Large intestine (tissue), 3 donors: ENCODE measurements at regions not wholly inside any gene's neighbourhood (a gene's known extent, or its start where the extent isn't known, plus 50 kb on each side); places are given as distances from the start of the nearest gene placed in this dataset.
"Not testable (repeated sequence)": the region's sequence is repeated elsewhere in the genome, so short reads cannot be mapped to it uniquely, and the experiment has no call there.

Experiments used
- DNase-seq, 2 donors: peaks; one replicate each; pipeline versions ENCODE4 v3.0.0 to v3.0.0-alpha.2; 2013
- H3K27ac ChIP-seq: one replicate; pipeline ENCODE4 v1.5.1; 2013; ENCODE audit warnings: low read length
- H3K27me3 ChIP-seq: 2 replicates; pipeline ENCODE4 v1.6.1; 2013; ENCODE audit warnings: low read length; ENCODE audit not compliant: control insufficient read depth, insufficient read depth
- H3K36me3 ChIP-seq: 2 replicates; pipeline ENCODE4 v1.6.1; 2013; ENCODE audit warnings: low read length; ENCODE audit not compliant: control insufficient read depth, insufficient read depth
- H3K4me1 ChIP-seq: one replicate; pipeline ENCODE4 v1.6.1; 2013; ENCODE audit warnings: low read length; ENCODE audit not compliant: control insufficient read depth, insufficient read depth
- H3K4me3 ChIP-seq: one replicate; pipeline ENCODE4 v1.5.1; 2013; ENCODE audit warnings: low read length
- H3K9me3 ChIP-seq: one replicate; pipeline ENCODE4 v1.6.1; 2013; ENCODE audit warnings: mild to moderate bottlenecking, low read depth, low read length, moderate library complexity; ENCODE audit not compliant: control insufficient read depth
- WGBS: methylation state at CpG from one replicate; pipeline ENCODE4 v1.1.5; 2013; ENCODE audit warnings: low lambda C conversion rate; ENCODE audit not compliant: insufficient coverage; 5-methylcytosine and 5-hydroxymethylcytosine counted together

- not testable (repeated sequence) for DNase-seq, H3K4me1 ChIP-seq, H3K36me3 ChIP-seq, H3K27ac ChIP-seq, H3K4me3 ChIP-seq, H3K27me3 ChIP-seq, H3K9me3 ChIP-seq
- WGBS, result 100% methylated on average over 1 of the region's 3 CpGs
These were observed 507.3 kb upstream of the JAG1 start for GRCh38 chr20:11181129-11181528.

GRCh38 chr20:11181966-11182365 lies 508.2 kb upstream of the JAG1 start:
- no peak for DNase-seq

GRCh38 chr20:11182720-11183119 lies 508.9 kb upstream of the JAG1 start:
- Histone ChIP-seq H3K27ac (no peak overlapping the region), H3K4me1 (no peaks in the 10 kb centered on the region), H3K4me3 (no peak overlapping the region), H3K36me3 (no peaks in the 10 kb centered on the region), H3K27me3 (no peaks in the 10 kb centered on the region), H3K9me3 (no peaks in the 10 kb centered on the region)
- 40% methylated on average over 1 of the region's 1 CpG for WGBS
- DNase-seq, result peak; percentile 54 to 62

More at GRCh38 chr20:11181966-11182365, 508.2 kb upstream of the JAG1 start:
- H3K27ac ChIP-seq, result no peak overlapping the region
- H3K4me1 ChIP-seq, result no peaks in the 10 kb centered on the region
- no peaks in the 10 kb centered on the region for H3K9me3 ChIP-seq
- no CpG with 5 or more reads among the region's 3 CpGs for WGBS
- no peaks in the 10 kb centered on the region for H3K36me3 ChIP-seq
- H3K27me3 ChIP-seq, result no peaks in the 10 kb centered on the region
- H3K4me3 ChIP-seq, result no peak overlapping the region

GRCh38 chr20:11186301-11187008 lies 512.7 kb upstream of the JAG1 start:
- H3K4me3 ChIP-seq, result no peak overlapping the region

GRCh38 chr20:11188843-11189603 lies 515.2 kb upstream of the JAG1 start:
- Histone ChIP-seq H3K4me1 (no peaks in the 10 kb centered on the region), H3K9me3 (no peaks in the 10 kb centered on the region), H3K36me3 (no peaks in the 10 kb centered on the region), H3K4me3 (no peak overlapping the region), H3K27me3 (no peaks in the 10 kb centered on the region), H3K27ac (no peak overlapping the region)
- no peak for DNase-seq
- 90% methylated on average over 2 of the region's 8 CpGs for WGBS

More at GRCh38 chr20:11186301-11187008, 512.7 kb upstream of the JAG1 start:
- Histone ChIP-seq H3K27me3 (no peaks in the 10 kb centered on the region), H3K9me3 (no peaks in the 10 kb centered on the region), H3K4me1 (no peaks in the 10 kb centered on the region), H3K27ac (no peak overlapping the region), H3K36me3 (no peaks in the 10 kb centered on the region)
- no peak for DNase-seq
- WGBS, result 93% methylated on average over 2 of the region's 3 CpGs

- 88% methylated on average over 1 of the region's 2 CpGs for WGBS
- DNase-seq, result no peak
These were observed 516.9 kb upstream of the JAG1 start for GRCh38 chr20:11190741-11191140.

GRCh38 chr20:11192106-11192505 lies 518.3 kb upstream of the JAG1 start:
- Histone ChIP-seq H3K4me3 (no peak overlapping the region), H3K27ac (no peak overlapping the region), H3K9me3 (no peaks in the 10 kb centered on the region), H3K4me1 (peaks cover 17% of the 10 kb centered on the region), H3K36me3 (no peaks in the 10 kb centered on the region), H3K27me3 (no peaks in the 10 kb centered on the region)
- WGBS, result 100% methylated on average over 1 of the region's 1 CpG
- DNase-seq, result no peak

More at GRCh38 chr20:11190741-11191140, 516.9 kb upstream of the JAG1 start:
- Histone ChIP-seq H3K27ac (no peak overlapping the region), H3K4me1 (peaks cover 11% of the 10 kb centered on the region), H3K4me3 (no peak overlapping the region), H3K9me3 (no peaks in the 10 kb centered on the region), H3K27me3 (no peaks in the 10 kb centered on the region), H3K36me3 (no peaks in the 10 kb centered on the region)

GRCh38 chr20:11193241-11193640 lies 519.4 kb upstream of the JAG1 start:
- Histone ChIP-seq H3K27ac (no peak overlapping the region), H3K4me3 (no peak overlapping the region), H3K9me3 (no peaks in the 10 kb centered on the region), H3K27me3 (no peaks in the 10 kb centered on the region), H3K36me3 (no peaks in the 10 kb centered on the region), H3K4me1 (peaks cover 17% of the 10 kb centered on the region)
- no peak for DNase-seq

GRCh38 chr20:11195169-11195568 lies 521.4 kb upstream of the JAG1 start:
- DNase-seq, result peak; percentile 44 to 75
- no peaks in the 10 kb centered on the region for H3K36me3 ChIP-seq
- no peaks in the 10 kb centered on the region for H3K9me3 ChIP-seq
- H3K27me3 ChIP-seq, result no peaks in the 10 kb centered on the region
- peaks cover 29% of the 10 kb centered on the region for H3K4me1 ChIP-seq
- no peak overlapping the region for H3K4me3 ChIP-seq
- H3K27ac ChIP-seq, result peak overlapping the region; percentile 46
- WGBS, result no CpG with 5 or more reads among the region's 6 CpGs

- H3K9me3 ChIP-seq, result no peaks in the 10 kb centered on the region
- H3K27ac ChIP-seq, result peak overlapping the region; percentile 46
- no peaks in the 10 kb centered on the region for H3K27me3 ChIP-seq
- no CpG with 5 or more reads among the region's 8 CpGs for WGBS
- H3K36me3 ChIP-seq, result no peaks in the 10 kb centered on the region
- peaks cover 32% of the 10 kb centered on the region for H3K4me1 ChIP-seq
- peak in 1 of 2 donors; percentile 18 for DNase-seq
- H3K4me3 ChIP-seq, result no peak overlapping the region
These were observed 522.2 kb upstream of the JAG1 start for GRCh38 chr20:11195899-11196558.
